ENCODE measurements at regions not wholly inside any gene's neighbourhood (a gene's known extent, or its start where the extent isn't known, plus 50 kb on each side); places are given as distances from the start of the nearest gene placed in this dataset.

DNA sequence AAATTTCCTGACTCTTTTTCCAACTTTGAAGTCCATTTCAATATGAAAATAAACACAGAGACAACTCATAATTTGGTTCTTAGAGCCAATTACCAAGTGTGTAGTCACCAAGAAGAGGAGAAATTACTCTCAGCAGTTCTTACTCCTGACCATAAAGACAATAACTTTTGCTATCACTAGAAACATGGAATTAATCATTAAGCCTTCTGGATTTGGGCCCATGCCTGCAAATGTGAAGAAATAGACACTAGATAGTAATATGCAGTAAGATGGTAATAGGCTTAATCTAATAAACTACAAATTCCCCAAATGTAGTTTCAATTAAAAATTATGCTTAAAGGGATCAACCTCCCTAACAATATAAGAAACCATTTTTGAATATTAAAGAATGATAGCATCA is 185.1 kb upstream of the AGTR1 start:
- Histone ChIP-seq H2BK5ac (ENCODE audit: low read depth, low read length, poor library complexity, severe bottlenecking) (no peak overlapping the region), H4K5ac (ENCODE audit: low read depth, low read length) (no peak overlapping the region), H3K56ac (ENCODE audit: extremely low read depth, insufficient read depth, low read length) (no peak overlapping the region), H3K4ac (ENCODE audit: low read depth, low read length) (no peak overlapping the region), H2AFZ (replicated peaks; ENCODE audit: low read length, poor library complexity) (no peak overlapping the region), H3K27ac (ENCODE audit: insufficient read depth, low read length) (no peak overlapping the region), H3K14ac (replicated peaks; ENCODE audit: low read depth, low read length) (no peak overlapping the region), H2BK15ac (ENCODE audit: low read depth, low read length) (no peak overlapping the region), H3K18ac (ENCODE audit: low read depth, low read length) (no peak overlapping the region), H4K20me1 (ENCODE audit: insufficient read depth, low read length) (no peaks in the 10 kb centered on the region), H3K4me2 (ENCODE audit: low read depth, low read length) (no peak overlapping the region), H3K79me1 (ENCODE audit: low read depth in 1 of 2, low read length in 2 of 2) (no peaks in the 10 kb centered on the region), H3K23ac (ENCODE audit: low read depth, low read length) (no peak overlapping the region), H2AK5ac (ENCODE audit: low read depth, low read length) (no peak overlapping the region), H4K8ac (ENCODE audit: low read depth in 2 of 2, low read length in 2 of 2) (no peak overlapping the region), H2BK120ac (ENCODE audit: low read depth, low read length) (no peak overlapping the region), H3K36me3 (ENCODE audit: control insufficient read depth, insufficient read depth, low read length) (no peaks in the 10 kb centered on the region), H3K9me1 (ENCODE audit: insufficient read depth, low read length) (no peaks in the 10 kb centered on the region), H3K4me3 (ENCODE audit: insufficient read depth, low read depth, low read length) (no peak overlapping the region), H2BK20ac (ENCODE audit: low read depth, low read length) (no peak overlapping the region), H3K9ac (ENCODE audit: low read depth, low read length) (no peak overlapping the region), H3K27me3 (ENCODE audit: control insufficient read depth, insufficient read depth, low read length) (no peaks in the 10 kb centered on the region), H4K91ac (ENCODE audit: insufficient read depth, low read depth, low read length) (no peak overlapping the region), H3K4me1 (ENCODE audit: control insufficient read depth, insufficient read depth, low read length) (no peaks in the 10 kb centered on the region), H2AK9ac (replicated peaks; ENCODE audit: low read depth, low read length, poor library complexity) (no peak overlapping the region), H3K9me3 (ENCODE audit: control insufficient read depth, insufficient read depth, low read length) (no peaks in the 10 kb centered on the region)
- DNase-seq (peak; percentile 16), ATAC-seq (ENCODE audit: low read depth) (no peak)
- intact Hi-C loops (cut with micrococcal nuclease), result no loop called here
- dilution Hi-C loops (cut with HindIII; ENCODE audit: low sequenced_read_pairs, unreplicated experiment), result no loop called here
- in situ Hi-C loops (cut with MboI; ENCODE audit: low sequenced_read_pairs), result no loop called here
- no peak for TF ChIP-seq MAZ (IDR thresholded peaks at IDR 0.05; ENCODE audit: borderline replicate concordance, low read depth, low read length)
- ChIA-PET POLR2A (ENCODE audit: unreplicated experiment) (no interaction called here), CTCF (no interaction called here)
- BruUV-seq (replicated peaks), result no TSS peak

All from IMR-90 (cell line).